Coronary artery (tissue), 2 donors: ENCODE measurements at regions not wholly inside any gene's neighbourhood (a gene's known extent, or its start where the extent isn't known, plus 50 kb on each side); places are given as distances from the start of the nearest gene placed in this dataset.

Experiments used
- DNase-seq: peaks from one replicate; pipeline ENCODE4 v3.0.0-alpha.2; 2017; ENCODE audit warnings: low spot score
- H3K27ac ChIP-seq, 2 donors: fragments of 200-600 bp; sonication (generic); one replicate each; pipeline ENCODE4 v1.5.1; 2016 to 2019
- H3K4me3 ChIP-seq: fragments of 200-600 bp; sonication (generic); 2 replicates; pipeline ENCODE4 v1.5.1; 2016; ENCODE audit warnings: mild to moderate bottlenecking, moderate library complexity
- TF ChIP-seq, protein P1 (sequence below): fragments of 200-600 bp; sonication (generic); IDR thresholded peaks from one replicate; pipeline ENCODE4 v1.5.1; 2019; ENCODE audit warnings: antibody characterized with exemption

DNA sequence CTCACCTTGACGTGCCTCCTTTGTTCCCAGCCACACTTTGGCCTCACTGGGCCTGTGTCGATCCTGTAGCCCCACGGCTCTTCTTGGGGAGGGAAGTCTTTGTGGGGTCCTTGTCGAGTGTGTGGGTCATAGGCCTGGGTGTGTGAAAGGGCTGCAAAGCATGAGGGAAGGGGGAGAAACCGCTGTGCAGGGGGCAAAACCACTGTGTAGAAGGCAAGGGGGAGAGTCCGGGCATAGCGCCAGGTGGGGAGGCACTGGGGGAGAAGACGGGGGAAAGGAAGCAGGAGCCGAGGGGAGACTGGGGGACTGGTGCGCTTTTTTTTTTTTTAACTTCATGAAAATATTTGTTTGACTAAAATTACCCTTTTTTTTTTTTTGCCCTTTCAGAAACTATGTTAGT lies 65.1 kb upstream of the RASD2 start:
- TF ChIP-seq, protein P1, sequence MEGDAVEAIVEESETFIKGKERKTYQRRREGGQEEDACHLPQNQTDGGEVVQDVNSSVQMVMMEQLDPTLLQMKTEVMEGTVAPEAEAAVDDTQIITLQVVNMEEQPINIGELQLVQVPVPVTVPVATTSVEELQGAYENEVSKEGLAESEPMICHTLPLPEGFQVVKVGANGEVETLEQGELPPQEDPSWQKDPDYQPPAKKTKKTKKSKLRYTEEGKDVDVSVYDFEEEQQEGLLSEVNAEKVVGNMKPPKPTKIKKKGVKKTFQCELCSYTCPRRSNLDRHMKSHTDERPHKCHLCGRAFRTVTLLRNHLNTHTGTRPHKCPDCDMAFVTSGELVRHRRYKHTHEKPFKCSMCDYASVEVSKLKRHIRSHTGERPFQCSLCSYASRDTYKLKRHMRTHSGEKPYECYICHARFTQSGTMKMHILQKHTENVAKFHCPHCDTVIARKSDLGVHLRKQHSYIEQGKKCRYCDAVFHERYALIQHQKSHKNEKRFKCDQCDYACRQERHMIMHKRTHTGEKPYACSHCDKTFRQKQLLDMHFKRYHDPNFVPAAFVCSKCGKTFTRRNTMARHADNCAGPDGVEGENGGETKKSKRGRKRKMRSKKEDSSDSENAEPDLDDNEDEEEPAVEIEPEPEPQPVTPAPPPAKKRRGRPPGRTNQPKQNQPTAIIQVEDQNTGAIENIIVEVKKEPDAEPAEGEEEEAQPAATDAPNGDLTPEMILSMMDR: no peak
- Histone ChIP-seq H3K27ac (no peak overlapping the region), H3K4me3 (no peak overlapping the region)
- DNase-seq: peak; percentile 36

GRCh38 chr22:35476341-35476740 lies 64.3 kb upstream of the RASD2 start:
- TF ChIP-seq, protein P1: no peak
- no peak overlapping the region for H3K4me3 ChIP-seq
- DNase-seq: no peak
- H3K27ac ChIP-seq: no peak overlapping the region

DNA sequence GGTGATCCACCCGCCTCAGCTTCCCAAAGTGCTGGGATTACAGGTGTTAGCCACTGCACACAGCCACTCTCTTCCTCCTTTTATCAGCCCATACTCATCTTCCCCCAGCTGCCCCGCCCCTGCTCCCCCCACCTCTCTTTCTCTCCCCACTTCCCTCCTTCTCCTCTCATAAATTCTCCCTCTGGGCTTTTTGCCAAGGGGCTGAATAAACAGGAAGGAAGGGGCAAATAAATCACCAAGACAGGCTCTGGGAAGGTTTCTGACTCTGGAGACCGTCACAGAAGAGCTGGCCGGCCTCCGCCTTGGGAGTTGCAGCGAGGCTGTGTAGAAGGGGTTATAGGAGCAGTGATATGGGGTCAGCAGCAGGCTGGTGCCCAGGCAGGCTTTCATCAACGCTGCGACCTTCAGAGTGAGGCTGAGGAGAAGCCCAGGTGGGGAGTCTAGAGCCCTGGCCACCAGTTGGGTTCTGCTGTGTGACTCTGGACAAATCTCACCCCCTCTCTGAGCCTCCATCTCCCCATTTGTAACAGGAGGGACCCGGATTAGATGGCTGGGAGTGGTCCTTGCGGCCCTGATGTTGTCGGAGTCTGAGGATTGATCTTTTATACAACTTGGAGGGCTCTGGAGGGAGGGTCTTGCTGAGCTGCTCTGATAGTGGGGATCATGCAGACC lies 62.6 kb upstream of the RASD2 start:
- TF ChIP-seq, protein P1: no peak
- Histone ChIP-seq H3K4me3 (no peak overlapping the region), H3K27ac (peak overlapping the region in 1 of 2 donors; percentile 4)
- DNase-seq: no peak

GRCh38 chr22:35478633-35479107 lies 62.0 kb upstream of the RASD2 start:
- DNase-seq: no peak
- H3K27ac ChIP-seq: no peak overlapping the region
- TF ChIP-seq, protein P1: no peak
- H3K4me3 ChIP-seq: no peak overlapping the region

DNA sequence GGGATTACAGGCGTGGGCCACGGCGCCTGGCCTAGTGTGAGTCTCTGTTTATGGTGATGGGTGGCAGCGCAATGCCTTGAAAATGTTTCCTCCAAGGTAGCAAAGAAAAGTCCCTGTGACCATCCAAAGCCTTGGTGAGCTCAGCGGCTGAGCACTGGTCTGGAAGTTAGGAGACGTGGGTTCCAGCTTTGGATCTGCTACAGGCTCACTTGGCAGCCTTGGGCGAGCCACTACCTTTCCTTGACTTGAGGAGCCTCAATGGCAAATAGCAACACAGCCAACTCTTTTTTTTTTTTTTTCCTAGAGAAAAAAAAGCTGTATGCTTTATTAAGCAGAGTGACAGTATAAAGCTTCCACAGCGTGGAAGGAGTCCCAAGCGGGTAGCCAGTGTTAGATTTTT lies 61.3 kb upstream of the RASD2 start:
- no peak for DNase-seq
- TF ChIP-seq, protein P1: no peak
- Histone ChIP-seq H3K27ac (no peak overlapping the region), H3K4me3 (no peak overlapping the region)

- DNase-seq: no peak
- no peak overlapping the region for H3K4me3 ChIP-seq
- no peak overlapping the region for H3K27ac ChIP-seq
- TF ChIP-seq, protein P1: no peak
Observed at GRCh38 chr22:35479985-35480550, 60.6 kb upstream of the RASD2 start.
